Small intestine (tissue), 7 donors: ENCODE measurements at regions not wholly inside any gene's neighbourhood (a gene's known extent, or its start where the extent isn't known, plus 50 kb on each side); places are given as distances from the start of the nearest gene placed in this dataset.

Experiments used
- DNase-seq, 2 donors: peaks; one replicate each; pipeline versions ENCODE4 v3.0.0 to v3.0.0-alpha.2; 2013
- FAIRE-seq: peaks from 2 replicates; lab custom pipeline; 2012; peaks lifted over from hg19 to GRCh38; lab: Jason Lieb, UNC
- H3K27ac ChIP-seq, 3 donors: one replicate each; pipeline ENCODE4 v1.5.1; 2013; ENCODE audit warnings: low read length in 2 of 3, mild to moderate bottlenecking in 2 of 3, control low read depth in 1 of 3, inconsistent platforms in 1 of 3, low read depth in 1 of 3, moderate library complexity in 1 of 3
- H3K27me3 ChIP-seq, 3 donors: one replicate each; pipeline ENCODE4 v1.6.1; 2013; ENCODE audit warnings: low read length in 3 of 3, inconsistent platforms in 1 of 3; ENCODE audit not compliant: control insufficient read depth in 3 of 3, insufficient read depth in 3 of 3
- H3K36me3 ChIP-seq, 3 donors: one replicate each; pipeline ENCODE4 v1.6.1; 2013; ENCODE audit warnings: low read length in 3 of 3, inconsistent platforms in 1 of 3, low read depth in 1 of 3, mild to moderate bottlenecking in 1 of 3, moderate library complexity in 1 of 3; ENCODE audit not compliant: control insufficient read depth in 3 of 3, insufficient read depth in 2 of 3
- H3K4me1 ChIP-seq, 3 donors: one replicate each; pipeline ENCODE4 v1.6.1; 2013; ENCODE audit warnings: low read length in 2 of 3, inconsistent platforms in 1 of 3, low read depth in 1 of 3, mild to moderate bottlenecking in 1 of 3, moderate library complexity in 1 of 3; ENCODE audit not compliant: control insufficient read depth in 3 of 3, insufficient read depth in 2 of 3
- H3K4me3 ChIP-seq, 3 donors: one replicate each; pipeline ENCODE4 v1.5.1; 2013; ENCODE audit warnings: low read length in 3 of 3, control low read depth in 1 of 3, inconsistent platforms in 1 of 3, low read depth in 1 of 3, mild to moderate bottlenecking in 1 of 3, moderate library complexity in 1 of 3
- H3K9me3 ChIP-seq, 2 donors: one replicate each; pipeline ENCODE4 v1.6.1; 2013; ENCODE audit warnings: low read depth in 1 of 2, low read length in 1 of 2; ENCODE audit not compliant: control insufficient read depth in 2 of 2, insufficient read depth in 1 of 2
- WGBS, 3 donors: extraction: QIAGEN DNeasy Blood & Tissue Kit; methylation state at CpG; one replicate each; pipeline ENCODE4 v1.1.7; 2013; 5-methylcytosine and 5-hydroxymethylcytosine counted together
- donor health status: healthy with polysubstance abuse.
- donor health status: control.
- donor health status: control.
- donor health status: Bipolar disorder and iron deficiency.
- donor health status: healthy.

- Histone ChIP-seq H3K27ac (peak overlapping the region in 2 of 3 donors; percentile 44 to 90), H3K4me3 (no peak overlapping the region), H3K9me3 (peaks cover 0 to 5% of the 10 kb centered on the region in 2 donors), H3K36me3 (no peaks in the 10 kb centered on the region), H3K27me3 (no peaks in the 10 kb centered on the region), H3K4me1 (peaks cover 0 to 9% (median 2%) of the 10 kb centered on the region in 3 donors)
- 28 to 69% (median 40%) methylated on average over 1 of the region's 1 CpG for WGBS, 3 donors
- FAIRE-seq: no peak
- DNase-seq: peak; percentile 53 to 87
These were observed 152.9 kb downstream of the RGS9 start for GRCh38 chr17:65290056-65290455.

- H3K36me3 ChIP-seq: no peaks in the 10 kb centered on the region
- FAIRE-seq: no peak
- H3K4me1 ChIP-seq: peaks cover 0 to 9% (median 2%) of the 10 kb centered on the region in 3 donors
- H3K9me3 ChIP-seq: peaks cover 0 to 5% of the 10 kb centered on the region in 2 donors
- H3K27me3 ChIP-seq: no peaks in the 10 kb centered on the region
- no peak overlapping the region for H3K27ac ChIP-seq
- DNase-seq: no peak
- no peak overlapping the region for H3K4me3 ChIP-seq
- 49 to 84% (median 74%) methylated on average over 4 of the region's 4 CpGs for WGBS, 3 donors
These were observed 149.9 kb downstream of the RGS9 start for GRCh38 chr17:65287040-65287439.

- Histone ChIP-seq H3K4me1 (no peaks in the 10 kb centered on the region), H3K27me3 (no peaks in the 10 kb centered on the region), H3K9me3 (peaks cover 0 to 5% of the 10 kb centered on the region in 2 donors), H3K36me3 (no peaks in the 10 kb centered on the region), H3K27ac (no peak overlapping the region), H3K4me3 (no peak overlapping the region)
- FAIRE-seq (no peak), DNase-seq (peak in 1 of 2 donors; percentile 38)
- WGBS, 3 donors: 24 to 51% (median 35%) methylated on average over 7 of the region's 7 CpGs
These were observed 146.5 kb downstream of the RGS9 start for GRCh38 chr17:65283704-65284103.

GRCh38 chr17:65279456-65279855 is 142.3 kb downstream of the RGS9 start:
- 89 to 95% (median 90%) methylated on average over 1 to 2 of the region's 2 CpGs for WGBS, 3 donors
- Histone ChIP-seq H3K9me3 (no peaks in the 10 kb centered on the region), H3K4me3 (no peak overlapping the region), H3K36me3 (no peaks in the 10 kb centered on the region), H3K27me3 (peaks cover 0 to 2% (median 0%) of the 10 kb centered on the region in 3 donors), H3K27ac (no peak overlapping the region), H3K4me1 (no peaks in the 10 kb centered on the region)
- DNase-seq: no peak
- FAIRE-seq: no peak

- H3K27ac ChIP-seq: no peak overlapping the region
- no peak for FAIRE-seq
- H3K9me3 ChIP-seq: no peaks in the 10 kb centered on the region
- DNase-seq: no peak
- peaks cover 0 to 2% (median 0%) of the 10 kb centered on the region in 3 donors for H3K27me3 ChIP-seq
- no peaks in the 10 kb centered on the region for H3K36me3 ChIP-seq
- 72 to 76% (median 76%) methylated on average over 10 of the region's 10 CpGs for WGBS, 3 donors
- H3K4me3 ChIP-seq: no peak overlapping the region
- H3K4me1 ChIP-seq: no peaks in the 10 kb centered on the region
These were observed 141.6 kb downstream of the RGS9 start for GRCh38 chr17:65278820-65279184.

GRCh38 chr17:65278050-65278819 is 141.1 kb downstream of the RGS9 start:
- no peaks in the 10 kb centered on the region for H3K4me1 ChIP-seq
- FAIRE-seq (no peak), DNase-seq (peak; percentile 62 to 66)
- H3K27me3 ChIP-seq: peaks cover 0 to 2% (median 0%) of the 10 kb centered on the region in 3 donors
- no peaks in the 10 kb centered on the region for H3K36me3 ChIP-seq
- no peak overlapping the region for H3K27ac ChIP-seq
- no peaks in the 10 kb centered on the region for H3K9me3 ChIP-seq
- no peak overlapping the region for H3K4me3 ChIP-seq
- 26 to 36% (median 35%) methylated on average over 12 of the region's 12 CpGs for WGBS, 3 donors

- Histone ChIP-seq H3K9me3 (no peaks in the 10 kb centered on the region), H3K36me3 (no peaks in the 10 kb centered on the region), H3K4me3 (no peak overlapping the region), H3K27me3 (peaks cover 0 to 2% (median 0%) of the 10 kb centered on the region in 3 donors), H3K27ac (no peak overlapping the region), H3K4me1 (no peaks in the 10 kb centered on the region)
- FAIRE-seq (no peak), DNase-seq (no peak)
- 41 to 76% (median 65%) methylated on average over 10 of the region's 10 CpGs for WGBS, 3 donors
These were observed 140.4 kb downstream of the RGS9 start for GRCh38 chr17:65277576-65277975.
